HepG2 (cell line): ENCODE measurements at regions not wholly inside any gene's neighbourhood (a gene's known extent, or its start where the extent isn't known, plus 50 kb on each side); places are given as distances from the start of the nearest gene placed in this dataset.

ENCODE experiments used
- BCL3 ChIP-seq: sonication (generic); formaldehyde crosslinking; IDR thresholded peaks from 2 replicates; pipeline ENCODE4 v1.5.1; 2020; ENCODE audit warnings: mild to moderate bottlenecking, missing genetic modification reagents, moderate library complexity
- CEBPG ChIP-seq: IDR thresholded peaks from 2 replicates; pipeline ENCODE4 v1.6.1; 2016
- CTCF ChIP-seq: sonication (generic); formaldehyde crosslinking; IDR thresholded peaks from 2 replicates; pipeline ENCODE4 v1.5.0; 2020; ENCODE audit warnings: mild to moderate bottlenecking, missing genetic modification reagents, moderate library complexity
- FOSL1 ChIP-seq: sonication (generic); formaldehyde crosslinking; IDR thresholded peaks from 2 replicates; pipeline ENCODE4 v1.9.0; 2021; ENCODE audit warnings: missing genetic modification reagents, borderline replicate concordance
- KDM5A ChIP-seq: fragments of 200-600 bp; sonication (generic); IDR thresholded peaks from 2 replicates; pipeline ENCODE4 v1.7.0; 2018; ENCODE audit warnings: antibody characterized with exemption, mild to moderate bottlenecking, low read length, borderline replicate concordance
- MAFK ChIP-seq, 2 experiments: IDR thresholded peaks in 1 of 2; conservative IDR thresholded peaks in 1 of 2; 2 replicates each; pipeline ENCODE4 v1.6.1; 2011; ENCODE audit warnings: improper control_type of control experiment in 2 of 2, low read length in 2 of 2
- POLR2A ChIP-seq, 2 experiments: IDR thresholded peaks; 2 replicates each; pipeline ENCODE4 v1.6.1; 2011; ENCODE audit warnings: low read depth in 2 of 2, low read length in 2 of 2, mild to moderate bottlenecking in 1 of 2, moderate library complexity in 1 of 2; ENCODE audit not compliant: insufficient read depth in 1 of 2
- POLR2AphosphoS5 ChIP-seq: IDR thresholded peaks from 2 replicates; pipeline ENCODE4 v1.6.1; 2012; ENCODE audit warnings: low read depth, low read length
- SALL2 ChIP-seq: sonication (generic); formaldehyde crosslinking; IDR thresholded peaks from 2 replicates; pipeline ENCODE4 v1.8.1; 2023; ENCODE audit warnings: mild to moderate bottlenecking, missing genetic modification reagents, inconsistent platforms
- USF2 ChIP-seq, 2 experiments: sonication (generic) in 1 of 2; formaldehyde crosslinking in 1 of 2; IDR thresholded peaks; 2 replicates each; pipeline versions ENCODE4 v1.5.1 to v1.6.1; 2011 to 2020; ENCODE audit warnings: borderline replicate concordance in 1 of 2, low read depth in 1 of 2, low read length in 1 of 2, mild to moderate bottlenecking in 1 of 2, missing genetic modification reagents in 1 of 2, moderate library complexity in 1 of 2
- ZNF460 ChIP-seq: sonication (generic); formaldehyde crosslinking; IDR thresholded peaks from 2 replicates; pipeline ENCODE4 v1.5.1; 2020; ENCODE audit warnings: missing genetic modification reagents, mild to moderate bottlenecking, borderline replicate concordance
- ZNF503 ChIP-seq: sonication (generic); formaldehyde crosslinking; IDR thresholded peaks from 2 replicates; pipeline ENCODE4 v1.4.0; 2020; ENCODE audit warnings: missing genetic modification reagents

GRCh38 chr6:169047345-169047744, 206.3 kb downstream of the THBS2 start:
- TF ChIP-seq MAFK (conservative IDR thresholded peaks at IDR 0.05 in 1 of 2, IDR thresholded peaks at IDR 0.05 in 1 of 2; ENCODE audit: low read length in 2 of 2) (no peak), SALL2 (CRISPR knock-in tag) (no peak), ZNF460 (CRISPR knock-in tag) (no peak), USF2 (IDR thresholded peaks at IDR 0.05; ENCODE audit: low read depth, low read length) (no peak), USF2 (CRISPR knock-in tag; IDR thresholded peaks at IDR 0.05; ENCODE audit: borderline replicate concordance) (no peak), CTCF (CRISPR knock-in tag) (no peak), BCL3 (CRISPR knock-in tag) (no peak), CEBPG (CRISPR knock-in tag) (no peak), POLR2AphosphoS5 (no peak), FOSL1 (CRISPR knock-in tag) (no peak), KDM5A (no peak), POLR2A (IDR thresholded peaks at IDR 0.05; ENCODE audit: insufficient read depth in 1 of 2, low read depth in 2 of 2, low read length in 2 of 2) (no peak), ZNF503 (CRISPR knock-in tag) (no peak)
